ENCODE measurements at regions not wholly inside any gene's neighbourhood (a gene's known extent, or its start where the extent isn't known, plus 50 kb on each side); places are given as distances from the start of the nearest gene placed in this dataset.

DNA sequence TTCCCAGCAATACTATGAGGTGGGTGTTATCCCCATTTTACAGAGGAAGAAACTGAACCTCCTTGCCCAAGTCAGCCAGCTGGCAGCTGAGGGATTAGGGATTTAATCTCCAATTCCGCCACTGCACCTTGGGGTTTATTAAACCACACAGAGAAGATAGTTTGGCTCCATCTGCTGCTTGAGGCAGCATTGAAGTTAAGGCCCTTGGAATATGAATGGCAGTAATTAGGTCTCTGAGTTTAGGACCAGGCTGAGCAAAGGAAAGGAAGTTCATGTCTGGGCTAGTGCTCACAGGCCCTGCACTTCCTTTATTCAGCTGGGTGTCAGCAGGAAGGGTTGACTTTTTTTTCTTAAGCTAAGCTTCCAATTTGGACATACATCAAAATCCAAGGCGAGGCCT lies 86.9 kb upstream of the GDNF start:
- TF ChIP-seq POLR2A (IDR thresholded peaks at IDR 0.05): no peak
- TF ChIP-seq, protein P1, sequence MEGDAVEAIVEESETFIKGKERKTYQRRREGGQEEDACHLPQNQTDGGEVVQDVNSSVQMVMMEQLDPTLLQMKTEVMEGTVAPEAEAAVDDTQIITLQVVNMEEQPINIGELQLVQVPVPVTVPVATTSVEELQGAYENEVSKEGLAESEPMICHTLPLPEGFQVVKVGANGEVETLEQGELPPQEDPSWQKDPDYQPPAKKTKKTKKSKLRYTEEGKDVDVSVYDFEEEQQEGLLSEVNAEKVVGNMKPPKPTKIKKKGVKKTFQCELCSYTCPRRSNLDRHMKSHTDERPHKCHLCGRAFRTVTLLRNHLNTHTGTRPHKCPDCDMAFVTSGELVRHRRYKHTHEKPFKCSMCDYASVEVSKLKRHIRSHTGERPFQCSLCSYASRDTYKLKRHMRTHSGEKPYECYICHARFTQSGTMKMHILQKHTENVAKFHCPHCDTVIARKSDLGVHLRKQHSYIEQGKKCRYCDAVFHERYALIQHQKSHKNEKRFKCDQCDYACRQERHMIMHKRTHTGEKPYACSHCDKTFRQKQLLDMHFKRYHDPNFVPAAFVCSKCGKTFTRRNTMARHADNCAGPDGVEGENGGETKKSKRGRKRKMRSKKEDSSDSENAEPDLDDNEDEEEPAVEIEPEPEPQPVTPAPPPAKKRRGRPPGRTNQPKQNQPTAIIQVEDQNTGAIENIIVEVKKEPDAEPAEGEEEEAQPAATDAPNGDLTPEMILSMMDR (IDR thresholded peaks at IDR 0.05): no peak

All from thyroid gland (tissue), 4 donors.